Uterus (tissue), 2 donors: ENCODE measurements at regions not wholly inside any gene's neighbourhood (a gene's known extent, or its start where the extent isn't known, plus 50 kb on each side); places are given as distances from the start of the nearest gene placed in this dataset.

Source experiments
- CTCF ChIP-seq, 4 experiments: fragments of 200-600 bp in 2 of 4; fragments of 450-650 bp in 2 of 4; sonication (generic) in 2 of 4; IDR thresholded peaks; one replicate each; pipeline ENCODE4 v1.5.1; 2016 to 2019; ENCODE audit warnings: antibody characterized with exemption in 4 of 4, mild to moderate bottlenecking in 2 of 4, moderate library complexity in 1 of 4
- POLR2A ChIP-seq, 2 donors: fragments of 450-650 bp; IDR thresholded peaks; one replicate each; pipeline ENCODE4 v1.6.1; 2016; ENCODE audit warnings: antibody characterized with exemption in 2 of 2, mild to moderate bottlenecking in 1 of 2, moderate library complexity in 1 of 2

- TF ChIP-seq CTCF (IDR thresholded peaks at IDR 0.05): no peak
- no peak for TF ChIP-seq POLR2A (IDR thresholded peaks at IDR 0.05)
Measured at GRCh38 chr6:22666021-22666420, 96.7 kb downstream of the HDGFL1 start.
